Prostate gland (tissue), 2 donors: ENCODE measurements at regions not wholly inside any gene's neighbourhood (a gene's known extent, or its start where the extent isn't known, plus 50 kb on each side); places are given as distances from the start of the nearest gene placed in this dataset.

Experiments used
- POLR2AphosphoS5 ChIP-seq: sonication (generic); formaldehyde crosslinking; IDR thresholded peaks from one replicate; pipeline ENCODE4 v1.6.1; 2017; ENCODE audit warnings: antibody characterized with exemption
- TF ChIP-seq, protein P1 (sequence below), 4 experiments: fragments of 200-600 bp in 2 of 4; fragments of 450-650 bp in 2 of 4; sonication (generic) in 2 of 4; IDR thresholded peaks; 1 replicate in 3 of 4; 2 replicates in 1 of 4; pipeline ENCODE4 v1.5.1; 2016 to 2019; ENCODE audit warnings: antibody characterized with exemption in 4 of 4, mild to moderate bottlenecking in 2 of 4, moderate library complexity in 2 of 4

DNA sequence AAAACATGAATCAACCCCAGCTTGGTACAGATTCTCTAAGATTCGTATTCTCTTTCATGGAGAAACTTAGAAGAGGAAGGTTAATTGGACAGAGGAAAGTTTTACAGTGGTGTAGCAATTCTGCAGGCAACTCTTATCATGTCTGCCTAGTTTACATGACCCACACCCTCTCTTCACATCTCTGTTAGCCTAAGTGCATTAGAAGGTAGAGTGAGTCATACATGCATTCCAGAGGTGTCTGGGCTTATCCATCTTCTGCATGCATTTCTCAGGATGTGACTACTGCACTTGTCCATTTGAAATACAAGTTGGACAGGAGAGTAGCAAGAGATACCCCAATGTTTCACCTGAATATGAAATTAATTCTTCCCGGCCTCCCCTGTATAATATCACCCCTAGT, 578.4 kb upstream of the NCAM2 start:
- TF ChIP-seq, protein P1, sequence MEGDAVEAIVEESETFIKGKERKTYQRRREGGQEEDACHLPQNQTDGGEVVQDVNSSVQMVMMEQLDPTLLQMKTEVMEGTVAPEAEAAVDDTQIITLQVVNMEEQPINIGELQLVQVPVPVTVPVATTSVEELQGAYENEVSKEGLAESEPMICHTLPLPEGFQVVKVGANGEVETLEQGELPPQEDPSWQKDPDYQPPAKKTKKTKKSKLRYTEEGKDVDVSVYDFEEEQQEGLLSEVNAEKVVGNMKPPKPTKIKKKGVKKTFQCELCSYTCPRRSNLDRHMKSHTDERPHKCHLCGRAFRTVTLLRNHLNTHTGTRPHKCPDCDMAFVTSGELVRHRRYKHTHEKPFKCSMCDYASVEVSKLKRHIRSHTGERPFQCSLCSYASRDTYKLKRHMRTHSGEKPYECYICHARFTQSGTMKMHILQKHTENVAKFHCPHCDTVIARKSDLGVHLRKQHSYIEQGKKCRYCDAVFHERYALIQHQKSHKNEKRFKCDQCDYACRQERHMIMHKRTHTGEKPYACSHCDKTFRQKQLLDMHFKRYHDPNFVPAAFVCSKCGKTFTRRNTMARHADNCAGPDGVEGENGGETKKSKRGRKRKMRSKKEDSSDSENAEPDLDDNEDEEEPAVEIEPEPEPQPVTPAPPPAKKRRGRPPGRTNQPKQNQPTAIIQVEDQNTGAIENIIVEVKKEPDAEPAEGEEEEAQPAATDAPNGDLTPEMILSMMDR (IDR thresholded peaks at IDR 0.05), result no peak
- TF ChIP-seq POLR2AphosphoS5, result no peak
